Neural progenitor cell (in vitro differentiated cells): ENCODE measurements at regions not wholly inside any gene's neighbourhood (a gene's known extent, or its start where the extent isn't known, plus 50 kb on each side); places are given as distances from the start of the nearest gene placed in this dataset.

ENCODE experiments used
- DNase-seq: peaks from one replicate; pipeline ENCODE4 v3.0.0-alpha.2; 2016; ENCODE audit warnings: low spot score
- H2AFZ ChIP-seq: fragments of 200-600 bp; sonication (generic); replicated peaks from 2 replicates; pipeline ENCODE4 v1.6.1; 2016; ENCODE audit warnings: antibody characterized with exemption
- H3F3A ChIP-seq: fragments of 200-600 bp; sonication (generic); 2 replicates; pipeline ENCODE4 v1.6.1; 2016; ENCODE audit warnings: antibody characterized with exemption, low read depth
- H3K27ac ChIP-seq: fragments of 200-600 bp; sonication (generic); 2 replicates; pipeline ENCODE4 v1.5.1; 2016; ENCODE audit warnings: mild to moderate bottlenecking
- H3K27me3 ChIP-seq: fragments of 200-600 bp; sonication (generic); 2 replicates; pipeline ENCODE4 v1.6.1; 2016; ENCODE audit warnings: mild to moderate bottlenecking, moderate library complexity
- H3K36me3 ChIP-seq: fragments of 200-600 bp; sonication (generic); 2 replicates; pipeline ENCODE4 v1.5.1; 2016
- H3K4me1 ChIP-seq: fragments of 200-600 bp; sonication (generic); 2 replicates; pipeline ENCODE4 v1.6.1; 2016; ENCODE audit warnings: mixed run types
- H3K4me2 ChIP-seq: fragments of 200-600 bp; sonication (generic); 2 replicates; pipeline ENCODE4 v1.6.1; 2016
- H3K4me3 ChIP-seq: fragments of 200-600 bp; sonication (generic); 2 replicates; pipeline ENCODE4 v1.5.1; 2016
- H3K79me2 ChIP-seq: fragments of 200-600 bp; sonication (generic); 2 replicates; pipeline ENCODE4 v1.6.1; 2016; ENCODE audit warnings: low read depth
- H3K9ac ChIP-seq: fragments of 200-600 bp; sonication (generic); 2 replicates; pipeline ENCODE4 v1.6.1; 2016
- H3K9me3 ChIP-seq: fragments of 200-600 bp; sonication (generic); 2 replicates; pipeline ENCODE4 v1.5.1; 2016; ENCODE audit warnings: low read depth
- H4K20me1 ChIP-seq: fragments of 200-600 bp; sonication (generic); 2 replicates; pipeline ENCODE4 v1.6.1; 2016; ENCODE audit warnings: low read depth
- H3K27ac Mint-ChIP-seq: 3 replicates; pipeline ENCODE4 v1.8.0; 2021; ENCODE audit warnings: mixed read lengths
- H3K27me3 Mint-ChIP-seq: 2 replicates; pipeline ENCODE4 v1.8.0; 2022; ENCODE audit warnings: low read depth, mild to moderate bottlenecking, inconsistent platforms, moderate library complexity, mixed read lengths; ENCODE audit not compliant: insufficient read depth
- H3K36me3 Mint-ChIP-seq: 3 replicates; pipeline ENCODE4 v1.8.0; 2021; ENCODE audit warnings: mixed read lengths
- H3K4me1 Mint-ChIP-seq: 3 replicates; pipeline ENCODE4 v1.8.0; 2021; ENCODE audit warnings: mixed read lengths
- H3K4me3 Mint-ChIP-seq: 3 replicates; pipeline ENCODE4 v1.8.0; 2021; ENCODE audit warnings: mild to moderate bottlenecking, moderate library complexity, mixed read lengths
- H3K9me3 Mint-ChIP-seq: 3 replicates; pipeline ENCODE4 v1.8.0; 2020; ENCODE audit warnings: mixed read lengths
- EZH2 ChIP-seq: fragments of 200-600 bp; sonication (generic); IDR thresholded peaks from 2 replicates; pipeline ENCODE4 v1.6.1; 2017; ENCODE audit warnings: antibody characterized with exemption, mild to moderate bottlenecking, moderate library complexity
- EZH2phosphoT487 ChIP-seq: fragments of 200-600 bp; sonication (generic); IDR thresholded peaks from 2 replicates; pipeline ENCODE4 v1.6.1; 2017; ENCODE audit warnings: antibody characterized with exemption
- TF ChIP-seq, protein P1 (sequence below): fragments of 200-600 bp; sonication (generic); IDR thresholded peaks from 2 replicates; pipeline ENCODE4 v1.5.1; 2017; ENCODE audit warnings: antibody characterized with exemption, mild to moderate bottlenecking

GRCh38 chr4:188606635-188607034 lies 467.4 kb downstream of the TRIML1 start:
- no peaks in the 10 kb centered on the region for H3K36me3 Mint-ChIP-seq
- Histone ChIP-seq H3F3A (no peaks in the 10 kb centered on the region), H3K27me3 (no peaks in the 10 kb centered on the region), H3K4me3 (no peak overlapping the region), H3K27ac (no peak overlapping the region), H3K4me2 (no peak overlapping the region), H2AFZ (no peak overlapping the region), H3K9me3 (no peaks in the 10 kb centered on the region), H4K20me1 (no peaks in the 10 kb centered on the region), H3K79me2 (no peaks in the 10 kb centered on the region), H3K36me3 (no peaks in the 10 kb centered on the region), H3K9ac (no peak overlapping the region), H3K4me1 (no peaks in the 10 kb centered on the region)
- H3K9me3 Mint-ChIP-seq = no peaks in the 10 kb centered on the region
- H3K4me3 Mint-ChIP-seq = no peak overlapping the region
- TF ChIP-seq EZH2 (no peak), EZH2phosphoT487 (no peak)
- TF ChIP-seq, protein P1, sequence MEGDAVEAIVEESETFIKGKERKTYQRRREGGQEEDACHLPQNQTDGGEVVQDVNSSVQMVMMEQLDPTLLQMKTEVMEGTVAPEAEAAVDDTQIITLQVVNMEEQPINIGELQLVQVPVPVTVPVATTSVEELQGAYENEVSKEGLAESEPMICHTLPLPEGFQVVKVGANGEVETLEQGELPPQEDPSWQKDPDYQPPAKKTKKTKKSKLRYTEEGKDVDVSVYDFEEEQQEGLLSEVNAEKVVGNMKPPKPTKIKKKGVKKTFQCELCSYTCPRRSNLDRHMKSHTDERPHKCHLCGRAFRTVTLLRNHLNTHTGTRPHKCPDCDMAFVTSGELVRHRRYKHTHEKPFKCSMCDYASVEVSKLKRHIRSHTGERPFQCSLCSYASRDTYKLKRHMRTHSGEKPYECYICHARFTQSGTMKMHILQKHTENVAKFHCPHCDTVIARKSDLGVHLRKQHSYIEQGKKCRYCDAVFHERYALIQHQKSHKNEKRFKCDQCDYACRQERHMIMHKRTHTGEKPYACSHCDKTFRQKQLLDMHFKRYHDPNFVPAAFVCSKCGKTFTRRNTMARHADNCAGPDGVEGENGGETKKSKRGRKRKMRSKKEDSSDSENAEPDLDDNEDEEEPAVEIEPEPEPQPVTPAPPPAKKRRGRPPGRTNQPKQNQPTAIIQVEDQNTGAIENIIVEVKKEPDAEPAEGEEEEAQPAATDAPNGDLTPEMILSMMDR = no peak
- DNase-seq = no peak
- H3K27ac Mint-ChIP-seq = no peak overlapping the region
- H3K27me3 Mint-ChIP-seq = peaks cover 2% of the 10 kb centered on the region
- H3K4me1 Mint-ChIP-seq = no peaks in the 10 kb centered on the region

GRCh38 chr4:188611143-188611542 lies 471.9 kb downstream of the TRIML1 start:
- Mint-ChIP-seq H3K27me3 (no peaks in the 10 kb centered on the region), H3K9me3 (no peaks in the 10 kb centered on the region), H3K4me3 (no peak overlapping the region), H3K4me1 (no peaks in the 10 kb centered on the region), H3K27ac (no peak overlapping the region), H3K36me3 (no peaks in the 10 kb centered on the region)
- H3F3A ChIP-seq = no peaks in the 10 kb centered on the region
- H3K4me1 ChIP-seq = no peaks in the 10 kb centered on the region
- no peaks in the 10 kb centered on the region for H3K9me3 ChIP-seq
- no peaks in the 10 kb centered on the region for H3K27me3 ChIP-seq
- H3K4me3 ChIP-seq = no peak overlapping the region
- no peaks in the 10 kb centered on the region for H4K20me1 ChIP-seq
- no peaks in the 10 kb centered on the region for H3K79me2 ChIP-seq
- no peak overlapping the region for H3K4me2 ChIP-seq
- TF ChIP-seq, protein P1 = no peak
- no peak for TF ChIP-seq EZH2phosphoT487
- no peak for TF ChIP-seq EZH2
- no peaks in the 10 kb centered on the region for H3K36me3 ChIP-seq
- no peak overlapping the region for H3K9ac ChIP-seq
- no peak overlapping the region for H2AFZ ChIP-seq
- no peak overlapping the region for H3K27ac ChIP-seq
- no peak for DNase-seq

- no peak for TF ChIP-seq EZH2
- no peak for TF ChIP-seq EZH2phosphoT487
- TF ChIP-seq, protein P1 = no peak
- no peak overlapping the region for H3K27ac Mint-ChIP-seq
These were observed 473.4 kb downstream of the TRIML1 start for GRCh38 chr4:188612659-188613058.

More at GRCh38 chr4:188612659-188613058, 473.4 kb downstream of the TRIML1 start:
- Mint-ChIP-seq H3K9me3 (no peaks in the 10 kb centered on the region), H3K36me3 (no peaks in the 10 kb centered on the region), H3K4me1 (no peaks in the 10 kb centered on the region), H3K27me3 (peaks cover 3% of the 10 kb centered on the region), H3K4me3 (no peak overlapping the region)
- H3K4me2 ChIP-seq = no peak overlapping the region
- H2AFZ ChIP-seq = no peak overlapping the region
- DNase-seq = no peak
- no peak overlapping the region for H3K27ac ChIP-seq
- H3K9ac ChIP-seq = no peak overlapping the region
- H4K20me1 ChIP-seq = no peaks in the 10 kb centered on the region
- H3K4me1 ChIP-seq = no peaks in the 10 kb centered on the region
- no peaks in the 10 kb centered on the region for H3K79me2 ChIP-seq
- H3K27me3 ChIP-seq = no peaks in the 10 kb centered on the region
- H3K4me3 ChIP-seq = no peak overlapping the region
- no peaks in the 10 kb centered on the region for H3K9me3 ChIP-seq
- no peaks in the 10 kb centered on the region for H3F3A ChIP-seq
- H3K36me3 ChIP-seq = no peaks in the 10 kb centered on the region
